GM18907 (cell line): ENCODE measurements at regions not wholly inside any gene's neighbourhood (a gene's known extent, or its start where the extent isn't known, plus 50 kb on each side); places are given as distances from the start of the nearest gene placed in this dataset.
"Not testable (repeated sequence)": the region's sequence is repeated elsewhere in the genome, so short reads cannot be mapped to it uniquely, and the experiment has no call there.

Source experiments
- ATAC-seq: cut with Tn5 transposase; IDR thresholded peaks from one replicate; pipeline ENCODE4 v1.9.1; 2021; ENCODE audit warnings: mild to moderate bottlenecking, moderate library complexity; ENCODE audit not compliant: unreplicated experiment

DNA sequence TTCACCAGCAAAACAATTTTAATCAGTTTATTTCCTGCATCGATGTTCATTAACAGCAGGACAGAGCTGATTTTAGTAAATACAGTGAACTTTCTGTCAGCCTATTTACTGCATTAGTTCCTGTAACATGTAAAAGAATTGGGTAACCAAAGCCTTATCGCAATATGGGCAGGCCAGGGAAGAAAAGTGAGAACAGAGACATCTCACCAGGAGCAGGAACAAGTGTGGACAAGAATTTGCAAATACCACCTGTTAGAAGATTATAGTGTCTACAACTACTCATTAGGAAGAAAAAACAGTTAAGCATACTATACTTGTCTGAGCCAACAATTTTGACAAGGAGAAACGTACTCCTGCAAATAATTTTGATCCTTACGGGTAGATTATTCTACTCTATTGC lies 1293.9 kb downstream of the PLA2G4A start:
- ATAC-seq: no peak

DNA sequence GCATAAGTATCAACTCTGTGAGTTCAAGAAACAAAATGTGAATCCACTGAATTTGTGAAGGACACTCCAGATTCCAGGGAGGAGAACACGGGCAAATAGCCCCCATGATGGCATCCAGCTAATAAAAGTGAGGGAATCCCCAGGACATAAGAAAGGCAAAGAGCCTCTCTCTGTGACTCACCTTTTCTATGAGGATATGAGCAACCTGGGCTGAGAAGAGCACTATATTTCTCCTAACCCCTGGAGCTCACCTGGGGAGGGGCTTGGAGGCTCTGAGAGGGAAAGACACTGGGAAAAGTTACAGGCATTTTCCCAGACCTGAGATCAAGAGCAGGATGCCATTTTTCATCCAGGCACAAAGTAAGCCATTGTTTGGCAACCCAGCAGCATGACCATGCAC lies 1298.8 kb downstream of the PLA2G4A start:
- ATAC-seq: no peak

DNA sequence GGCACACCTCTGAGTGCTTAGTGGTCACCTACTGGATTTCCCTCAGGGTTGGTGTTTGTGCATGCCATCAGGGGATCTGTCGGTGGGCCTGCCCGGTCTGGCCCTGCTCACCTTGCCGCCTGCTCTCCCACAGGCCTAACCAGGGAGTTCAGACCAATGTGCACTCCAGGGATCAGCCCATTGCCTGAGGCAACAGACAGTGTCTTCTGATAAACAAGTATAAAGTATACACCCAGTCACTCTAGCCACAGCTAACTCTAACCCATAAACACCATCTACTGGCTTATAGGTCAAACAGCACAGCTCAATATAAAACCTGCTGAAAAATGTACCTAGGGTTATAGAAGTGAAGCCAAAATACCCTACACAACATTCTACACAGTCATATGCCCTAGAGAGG lies 1300.0 kb downstream of the PLA2G4A start:
- ATAC-seq: no peak

DNA sequence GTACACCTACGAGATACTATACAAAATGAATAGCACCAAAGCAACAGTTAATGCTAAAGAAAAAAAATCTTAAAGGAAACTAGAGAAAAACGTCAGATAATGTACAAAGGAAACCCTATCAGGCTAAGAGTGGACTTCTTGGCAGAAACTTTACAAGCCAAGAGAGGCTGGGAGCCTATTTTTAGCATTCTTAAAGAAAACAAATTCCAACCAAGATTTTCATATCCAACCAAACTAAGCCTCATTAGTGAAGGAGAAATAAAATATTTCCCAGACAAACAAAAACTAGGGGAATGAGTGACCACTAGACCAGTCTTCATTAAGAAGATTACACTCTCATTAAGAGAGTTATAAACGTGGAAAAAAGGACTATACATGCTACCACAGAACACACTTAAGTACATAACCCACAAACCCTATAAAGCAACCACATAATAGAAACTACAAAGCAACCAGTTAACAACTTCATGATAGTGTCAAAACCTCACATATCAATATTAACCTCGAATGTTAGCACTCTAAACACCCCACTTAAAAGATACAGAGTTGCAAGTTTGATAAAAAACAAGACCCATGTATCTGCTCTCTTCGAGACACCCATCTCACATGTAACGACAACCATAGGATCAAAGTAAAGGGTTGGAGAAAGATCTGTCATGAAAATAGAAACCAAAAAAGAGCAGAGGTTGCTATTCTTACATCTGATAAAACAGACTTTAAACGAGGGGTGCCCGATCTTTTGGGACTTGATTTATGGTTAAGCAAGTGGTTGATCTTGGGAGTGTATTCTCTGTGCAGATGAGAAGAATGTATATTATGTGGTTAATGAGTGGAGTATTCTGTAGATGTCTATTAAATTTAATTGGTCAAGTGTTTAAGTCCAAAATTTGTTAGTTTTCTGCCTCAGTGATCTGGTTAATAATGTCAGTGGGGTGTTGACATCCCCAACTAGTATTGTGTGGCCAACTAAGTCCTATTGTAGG lies 1301.4 kb downstream of the PLA2G4A start:
- ATAC-seq: no peak

DNA sequence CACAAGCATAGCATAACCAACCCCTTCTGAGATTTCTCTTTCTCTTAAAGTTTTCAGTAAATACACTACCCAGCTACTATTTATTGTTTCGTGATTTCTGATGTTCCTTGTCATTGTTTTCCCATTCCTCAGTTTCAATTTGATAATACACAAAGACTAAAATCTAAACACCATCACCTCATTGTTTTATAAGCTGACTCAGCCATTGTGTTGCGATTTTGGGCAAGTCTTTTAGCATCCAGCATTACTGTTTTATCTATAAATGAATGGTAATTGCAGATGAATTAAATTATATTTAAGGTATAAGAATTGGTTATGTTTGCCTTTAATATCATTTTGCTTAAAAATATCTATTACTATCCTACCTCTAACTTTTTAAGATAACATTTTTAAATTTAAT lies 1308.5 kb downstream of the PLA2G4A start:
- ATAC-seq: no peak

DNA sequence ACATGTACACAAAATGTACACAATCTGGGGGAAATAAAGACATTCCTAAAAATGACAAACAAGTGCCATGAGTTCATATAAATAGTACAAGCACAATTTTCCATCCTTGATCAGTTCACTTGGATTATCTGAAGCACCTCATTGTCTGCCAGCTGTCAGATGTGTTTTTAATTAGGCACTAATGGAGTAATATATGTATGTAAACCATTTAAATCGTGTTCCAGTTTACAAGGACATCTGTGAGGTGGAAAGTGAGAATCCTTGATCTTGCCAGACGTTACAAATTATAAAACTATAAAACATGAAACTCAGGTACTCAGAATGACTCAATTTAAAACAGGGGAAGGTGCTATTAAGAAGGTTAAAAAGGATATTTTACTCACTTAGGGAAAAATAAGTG lies 1312.2 kb downstream of the PLA2G4A start:
- ATAC-seq: no peak

DNA sequence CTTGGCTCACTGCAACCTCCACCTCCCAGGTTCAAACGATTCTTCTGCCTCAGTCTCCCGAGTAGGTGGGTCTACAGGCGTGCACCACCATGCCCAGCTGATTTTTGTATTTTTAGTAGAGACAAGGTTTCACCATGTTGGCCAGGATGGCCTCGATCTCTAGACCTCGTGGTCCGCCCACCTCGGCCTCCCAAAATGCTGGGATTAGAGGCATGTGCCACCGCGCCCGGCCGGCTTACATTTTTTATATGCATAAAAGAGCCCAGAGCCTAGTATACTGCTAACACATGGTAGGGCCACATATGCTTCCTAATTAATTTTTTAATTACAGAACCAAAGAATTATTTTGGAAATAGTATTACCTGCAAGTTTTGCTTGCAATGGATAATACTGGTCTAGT lies 1325.4 kb downstream of the PLA2G4A start:
- no peak for ATAC-seq

DNA sequence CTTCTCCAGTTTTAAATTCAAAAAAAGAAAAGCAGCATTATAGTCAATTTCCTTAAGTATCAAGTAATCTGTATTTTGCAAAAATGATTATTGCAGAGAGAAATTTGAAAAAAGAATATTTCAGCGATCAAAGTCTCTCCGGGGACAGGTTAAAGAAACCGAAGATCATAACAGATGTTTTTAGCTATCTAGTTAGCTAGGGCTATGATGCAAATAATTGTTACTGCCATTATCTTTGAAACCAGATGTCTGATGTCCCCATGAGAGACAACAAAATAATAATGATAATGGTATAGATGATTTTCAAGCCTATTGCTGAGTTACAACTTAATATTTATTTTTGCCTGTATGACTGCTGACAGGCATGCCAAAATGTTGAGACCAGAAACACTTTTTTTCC lies 1326.0 kb downstream of the PLA2G4A start:
- no peak for ATAC-seq

DNA sequence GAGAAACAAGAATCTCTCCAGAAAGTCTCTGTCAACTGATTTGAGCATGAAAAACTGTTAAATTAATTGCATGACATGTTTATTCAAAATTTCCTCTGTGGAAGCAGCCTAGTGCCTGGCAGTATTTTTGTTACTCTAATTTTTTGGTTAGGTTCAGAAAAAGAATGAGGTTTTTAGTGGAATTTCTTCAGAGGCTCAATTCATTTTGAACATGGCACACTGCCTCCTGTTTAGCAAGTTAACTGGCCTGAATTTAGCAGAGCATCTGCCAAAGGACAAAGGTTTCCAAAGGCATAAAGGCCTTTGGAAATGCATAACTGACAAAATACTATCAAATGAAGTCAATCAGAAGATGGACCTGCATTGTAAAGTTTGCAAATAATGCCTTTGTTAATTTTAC lies 1326.5 kb downstream of the PLA2G4A start:
- no peak for ATAC-seq

DNA sequence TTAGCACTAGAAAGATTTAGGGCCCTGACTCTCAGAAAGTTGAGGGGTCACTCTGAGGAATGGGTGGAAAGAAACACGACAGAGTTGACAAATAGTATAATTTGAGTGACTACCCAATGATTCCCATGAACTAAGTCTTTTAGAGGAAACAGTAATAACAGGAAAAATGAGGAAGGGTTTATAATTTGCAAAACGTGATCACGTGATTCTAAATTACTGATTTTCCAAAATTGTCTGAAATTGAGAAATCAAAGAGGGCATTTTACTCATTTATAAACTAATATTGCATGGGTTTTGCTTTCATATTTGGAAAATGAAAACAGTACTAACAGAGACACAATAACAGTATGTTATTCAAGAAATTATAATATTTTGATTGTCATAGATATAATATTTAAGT lies 1335.7 kb downstream of the PLA2G4A start:
- ATAC-seq: no peak

DNA sequence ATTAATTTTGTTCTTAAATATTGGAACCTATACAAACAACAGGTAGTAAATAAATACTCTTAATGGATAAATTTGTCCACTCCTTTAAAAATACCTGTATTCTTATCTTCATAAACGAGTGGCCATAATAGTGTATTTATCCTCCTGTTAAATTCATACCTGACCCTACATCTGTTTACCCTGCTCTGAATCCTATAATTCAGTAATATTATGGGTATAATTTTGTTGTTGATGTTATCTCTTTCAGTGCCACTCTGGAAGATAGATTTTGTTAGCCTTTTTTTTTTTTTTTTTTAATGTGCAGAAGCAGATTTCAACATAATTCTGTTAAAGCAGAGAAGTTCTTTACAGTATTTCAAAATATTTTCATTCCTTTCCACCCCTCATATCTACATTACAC lies 1337.9 kb downstream of the PLA2G4A start:
- no peak for ATAC-seq

DNA sequence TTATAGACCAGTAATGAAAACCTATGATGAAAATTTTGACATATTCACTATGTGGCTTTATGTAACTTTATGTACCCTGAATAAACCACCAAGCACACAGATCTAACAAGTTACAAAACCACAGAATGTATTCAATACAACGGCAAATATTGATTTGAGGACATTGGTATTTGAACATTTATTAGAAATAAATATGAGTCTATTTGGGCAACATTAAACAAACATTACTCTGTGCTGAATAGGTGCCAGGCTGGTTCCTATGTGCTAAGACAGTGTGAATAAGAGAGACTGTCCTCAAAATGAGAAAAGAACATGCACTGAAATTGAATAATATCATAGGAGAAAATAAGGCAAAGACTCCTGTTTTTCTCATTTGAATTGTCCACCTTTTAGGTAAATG lies 1341.2 kb downstream of the PLA2G4A start:
- ATAC-seq: no peak

DNA sequence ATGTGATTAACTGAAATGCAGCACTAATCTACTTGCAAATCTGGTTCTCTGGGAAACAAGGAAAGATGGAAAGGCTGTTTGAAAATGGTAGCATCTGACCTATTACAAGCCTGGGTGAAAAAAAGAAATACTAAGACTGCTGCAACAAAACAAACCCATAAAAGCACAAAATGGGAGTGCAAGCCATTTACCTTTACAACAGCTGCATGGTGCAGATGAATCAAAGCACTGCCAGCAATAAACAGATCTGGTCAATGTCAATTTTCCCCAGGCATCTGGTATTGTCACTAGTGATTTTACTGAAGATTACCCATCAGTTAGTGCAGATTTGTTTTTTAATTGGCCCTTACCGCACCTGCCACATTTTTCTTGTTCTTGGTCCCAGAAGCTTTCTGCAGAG lies 1341.7 kb downstream of the PLA2G4A start:
- no peak for ATAC-seq

DNA sequence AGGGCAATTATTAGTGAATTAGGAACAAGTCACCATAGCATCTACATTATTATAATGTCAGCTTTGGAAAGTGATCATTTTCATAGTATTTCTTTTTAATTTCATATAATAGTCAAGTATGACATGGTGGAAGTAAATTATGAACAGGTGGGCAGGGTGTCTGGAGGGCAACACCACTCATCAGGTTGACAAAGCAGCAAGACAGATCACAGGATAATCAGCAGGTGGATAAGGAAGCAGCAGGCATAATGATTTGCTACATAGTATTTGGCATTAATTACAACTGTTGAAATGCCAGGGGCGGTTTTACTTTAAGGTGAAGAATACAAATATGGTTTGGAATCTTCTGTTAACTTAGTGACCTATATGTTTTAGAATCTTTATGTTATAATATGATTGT lies 1342.2 kb downstream of the PLA2G4A start:
- ATAC-seq: no peak

DNA sequence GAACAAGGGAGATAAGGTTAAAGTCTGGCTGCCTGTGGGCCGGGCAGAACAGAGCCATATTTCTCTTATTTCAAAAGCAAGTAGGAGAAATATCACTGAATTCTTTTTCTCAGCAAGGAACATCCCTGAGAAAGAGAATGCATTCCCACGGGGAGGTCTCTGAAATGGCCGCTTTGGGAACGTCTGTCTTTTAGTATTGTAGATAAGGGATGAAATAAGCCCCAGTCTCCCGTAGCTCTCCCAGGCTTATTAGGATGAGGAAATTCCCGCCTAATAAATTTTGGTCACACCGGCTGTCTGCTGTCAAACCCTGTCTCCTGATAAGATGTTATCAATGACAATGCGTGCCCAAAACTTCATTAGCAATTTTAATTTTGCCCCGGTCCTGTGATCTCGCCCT lies 1353.3 kb downstream of the PLA2G4A start:
- ATAC-seq: not testable (repeated sequence)

DNA sequence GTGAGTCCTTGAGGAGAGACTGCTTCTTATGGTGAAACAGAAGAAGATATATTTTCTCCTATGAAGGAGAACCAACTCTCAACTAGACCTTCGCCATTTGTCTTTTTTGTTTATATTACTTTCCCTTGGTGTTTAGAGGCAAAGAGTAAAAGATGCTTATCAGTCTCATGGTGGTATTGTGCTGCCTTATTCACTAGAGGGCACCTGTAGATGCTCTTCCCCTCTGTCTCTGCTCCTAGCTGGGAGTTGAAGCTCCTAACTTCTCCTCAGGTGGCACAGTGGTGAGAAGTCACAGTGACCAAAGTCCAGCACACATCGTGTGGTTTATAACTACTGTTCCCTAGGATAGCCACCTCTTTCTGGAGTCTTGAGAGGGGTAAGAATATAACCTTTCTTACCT lies 1359.6 kb downstream of the PLA2G4A start:
- no peak for ATAC-seq

DNA sequence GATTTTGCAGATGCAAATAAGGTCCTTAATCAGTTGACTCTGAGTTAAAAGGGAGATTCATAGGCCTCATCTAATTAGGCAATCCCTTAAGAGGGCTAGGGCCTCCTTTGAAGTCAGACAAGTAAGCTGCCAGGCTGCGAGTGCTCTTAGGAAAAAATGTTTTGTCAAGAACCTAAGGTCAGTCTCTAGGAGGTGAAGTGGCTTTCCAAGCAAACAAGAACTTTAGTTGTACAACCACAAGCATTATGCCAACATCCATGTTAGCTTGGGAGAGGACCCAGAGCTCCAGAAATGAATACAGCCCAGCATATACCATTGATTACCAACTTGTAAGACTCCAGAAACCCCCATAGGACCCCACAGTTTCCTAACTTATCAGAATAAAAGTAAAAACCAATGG lies 1366.2 kb downstream of the PLA2G4A start:
- no peak for ATAC-seq

DNA sequence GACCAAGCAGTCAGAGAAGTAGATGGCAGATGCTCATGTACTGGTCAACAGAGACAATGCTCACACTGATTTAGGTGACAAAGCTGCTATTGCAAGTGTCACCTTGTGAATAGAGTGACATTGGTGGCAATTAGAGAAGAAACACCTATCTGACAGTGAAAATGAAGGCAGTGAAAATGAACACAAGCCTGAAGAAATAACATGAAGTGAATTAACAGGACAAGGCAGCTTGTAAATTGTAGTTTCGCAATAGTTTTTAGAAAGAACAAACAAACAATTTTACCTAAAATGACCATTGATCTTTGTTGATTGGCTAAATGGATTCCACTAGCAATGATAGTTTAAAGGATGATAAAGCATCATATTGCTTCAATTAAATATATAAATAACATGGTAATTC lies 1389.5 kb downstream of the PLA2G4A start:
- ATAC-seq: no peak

DNA sequence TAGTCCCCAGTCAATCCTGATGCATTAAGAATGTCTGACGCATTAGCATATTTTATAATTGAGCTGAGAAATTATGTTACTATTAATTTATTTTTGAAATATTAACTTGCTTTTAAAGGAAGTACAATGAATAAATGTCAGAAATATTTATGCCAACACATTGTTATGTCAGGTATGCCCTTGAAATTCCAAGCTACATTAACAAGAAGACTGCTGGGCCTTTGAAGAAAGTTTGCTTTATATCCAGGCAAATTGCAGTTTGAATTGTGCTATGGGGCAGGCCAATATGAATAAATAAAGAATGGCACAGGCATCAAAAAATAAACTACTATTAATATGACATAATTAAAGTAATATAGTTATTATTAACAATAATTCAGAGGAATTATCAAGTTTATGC lies 1391.3 kb downstream of the PLA2G4A start:
- no peak for ATAC-seq

DNA sequence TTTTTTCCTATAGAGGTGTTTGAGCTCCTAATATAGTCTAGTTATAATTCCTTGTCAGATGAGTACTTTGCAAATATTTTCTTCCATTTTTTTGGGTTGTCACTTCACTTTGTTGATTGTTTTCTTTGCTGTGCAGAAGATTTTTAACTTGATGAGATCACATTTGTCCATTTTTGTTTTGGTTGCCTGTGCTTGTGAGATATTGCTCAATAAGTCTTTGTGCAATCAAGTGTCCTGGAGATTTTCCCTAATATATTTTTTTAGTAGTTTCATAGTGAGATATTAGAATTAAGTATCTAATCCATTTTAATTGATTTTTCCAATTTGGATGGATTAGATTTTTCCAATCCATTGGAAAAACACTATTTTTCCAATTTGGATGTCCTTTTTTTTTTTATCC lies 1395.5 kb downstream of the PLA2G4A start:
- ATAC-seq: no peak

DNA sequence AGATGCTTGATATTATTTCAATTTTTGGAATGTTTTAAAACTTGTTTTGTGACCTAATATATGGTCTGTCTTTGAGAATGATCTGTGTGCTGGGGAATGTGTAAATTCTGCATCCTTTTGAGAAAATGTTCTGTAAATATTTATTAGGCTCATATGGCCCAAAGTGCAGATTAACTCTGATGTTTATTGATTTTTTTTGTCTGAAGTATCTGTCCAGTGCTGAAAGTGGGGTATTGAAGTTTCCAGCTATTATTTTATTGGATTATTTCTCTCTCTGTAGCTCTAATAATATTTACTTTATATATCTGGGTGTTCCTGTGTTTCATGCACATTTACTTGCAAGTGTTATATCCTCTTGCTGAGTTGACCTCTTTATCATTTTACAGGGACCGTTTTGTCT lies 1397.2 kb downstream of the PLA2G4A start:
- ATAC-seq: no peak

DNA sequence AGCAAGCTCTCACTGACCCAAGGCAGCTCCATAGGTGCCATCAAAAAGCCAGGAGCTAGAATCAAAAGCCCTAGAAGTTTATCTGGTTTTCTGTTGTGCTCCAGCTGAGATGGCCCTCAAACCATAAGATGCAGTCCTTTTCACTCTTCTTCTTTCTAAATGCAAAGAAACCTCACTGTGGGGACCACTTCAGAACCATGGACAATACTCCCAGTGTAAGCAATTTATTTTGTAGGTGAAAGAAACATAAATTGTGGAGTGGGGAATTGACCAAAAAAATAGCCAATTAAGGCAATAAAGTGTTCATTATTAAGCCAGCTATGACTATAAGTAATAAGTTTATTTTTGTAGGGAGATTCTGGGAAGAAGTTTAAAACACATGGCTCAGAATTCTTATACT lies 1399.9 kb downstream of the PLA2G4A start:
- no peak for ATAC-seq
